Naive B cell (primary cell): ENCODE measurements at regions not wholly inside any gene's neighbourhood (a gene's known extent, or its start where the extent isn't known, plus 50 kb on each side); places are given as distances from the start of the nearest gene placed in this dataset.
"Not testable (repeated sequence)": the region's sequence is repeated elsewhere in the genome, so short reads cannot be mapped to it uniquely, and the experiment has no call there.

ENCODE experiments used
- ATAC-seq, 2 donors: fragments of 150-1000 bp; cut with Tn5 transposase; 2 replicates each; pipeline ENCODE4 v1.10.0; 2021; ENCODE audit warnings: low read depth in 2 of 2, mild to moderate bottlenecking in 2 of 2, moderate library complexity in 2 of 2
- DNase-seq: peaks from one replicate; pipeline ENCODE4 v3.0.0; 2022
- H3K27ac Mint-ChIP-seq, 6 donors: one replicate each; pipeline ENCODE4 v1.8.0; 2020 to 2022; ENCODE audit warnings: mild to moderate bottlenecking in 6 of 6, mixed read lengths in 6 of 6, moderate library complexity in 5 of 6, inconsistent platforms in 2 of 6
- H3K27me3 Mint-ChIP-seq, 3 donors: one replicate each; pipeline ENCODE4 v1.8.0; 2021 to 2022; ENCODE audit warnings: mixed read lengths in 3 of 3, mild to moderate bottlenecking in 1 of 3
- H3K36me3 Mint-ChIP-seq, 2 donors: one replicate each; pipeline ENCODE4 v1.8.0; 2020 to 2022; ENCODE audit warnings: mixed read lengths in 2 of 2, inconsistent platforms in 1 of 2, mild to moderate bottlenecking in 1 of 2
- H3K4me1 Mint-ChIP-seq, 3 donors: one replicate each; pipeline ENCODE4 v1.8.0; 2020 to 2022; ENCODE audit warnings: mixed read lengths in 3 of 3, inconsistent platforms in 1 of 3, mild to moderate bottlenecking in 1 of 3, moderate library complexity in 1 of 3
- H3K4me3 Mint-ChIP-seq, 8 donors: one replicate each; pipeline ENCODE4 v1.8.0; 2020 to 2022; ENCODE audit warnings: mild to moderate bottlenecking in 8 of 8, mixed read lengths in 8 of 8, moderate library complexity in 8 of 8, inconsistent platforms in 2 of 8
- H3K9me3 Mint-ChIP-seq, 7 donors: one replicate each; pipeline ENCODE4 v1.8.0; 2020 to 2022; ENCODE audit warnings: mixed read lengths in 7 of 7, mild to moderate bottlenecking in 5 of 7, inconsistent platforms in 2 of 7, moderate library complexity in 1 of 7

DNA sequence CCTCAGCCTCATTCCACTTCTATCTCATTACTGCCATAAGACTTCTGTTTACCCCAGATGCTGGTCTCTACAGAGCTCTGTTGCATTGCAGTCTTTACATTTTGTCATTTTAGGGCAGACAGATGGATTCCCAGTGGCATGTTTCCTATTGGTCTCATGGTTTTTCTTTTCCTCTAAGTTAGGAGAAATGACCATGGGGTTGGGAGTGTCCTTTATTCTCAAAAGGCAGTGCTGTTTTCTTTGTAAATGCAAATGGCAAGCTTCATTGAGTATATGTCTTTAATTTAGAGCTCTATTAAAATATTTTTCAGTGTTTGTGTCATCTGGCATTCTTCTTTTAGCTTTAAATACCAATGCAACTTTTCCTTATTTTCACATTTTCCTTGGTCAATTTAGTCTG is 57.0 kb downstream of the MSTN start:
- H3K27ac Mint-ChIP-seq = no peak overlapping the region
- H3K4me1 Mint-ChIP-seq = no peaks in the 10 kb centered on the region
- H3K27me3 Mint-ChIP-seq = no peaks in the 10 kb centered on the region

DNA sequence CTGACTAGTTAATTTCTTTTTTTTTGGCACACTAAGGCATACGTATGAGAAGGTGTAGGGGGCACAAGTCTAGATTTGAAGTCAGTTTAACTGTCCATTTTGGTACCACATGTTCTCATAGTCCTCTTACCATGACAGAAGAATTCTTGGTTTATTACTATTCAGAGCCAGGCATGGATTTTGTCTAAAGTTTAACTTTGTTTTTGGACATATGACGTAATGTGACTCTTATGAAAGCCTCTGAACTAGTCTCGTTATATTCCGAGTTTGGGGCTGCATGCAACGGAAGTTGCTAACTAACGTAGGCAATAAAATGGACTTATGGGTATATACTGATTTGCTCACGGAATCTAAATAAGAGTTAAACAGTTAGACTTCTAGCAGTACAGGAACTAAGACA is 62.9 kb downstream of the MSTN start:
- H3K9me3 Mint-ChIP-seq = peaks cover 4 to 71% (median 43%) of the 10 kb centered on the region in 7 donors

More for the DNA sequence above, 57.0 kb downstream of the MSTN start:
- peaks cover 0 to 8% of the 10 kb centered on the region in 2 donors for H3K36me3 Mint-ChIP-seq
- peaks cover 0 to 23% (median 4%) of the 10 kb centered on the region in 7 donors for H3K9me3 Mint-ChIP-seq
- no peak for DNase-seq
- no peak overlapping the region for H3K4me3 Mint-ChIP-seq
- ATAC-seq = no peak

GRCh38 chr2:189998665-189999064 is 63.9 kb downstream of the MSTN start:
- H3K27me3 Mint-ChIP-seq, DNase-seq, H3K4me1 Mint-ChIP-seq, ATAC-seq, H3K4me3 Mint-ChIP-seq, H3K27ac Mint-ChIP-seq: not testable (repeated sequence)
- peaks cover 17 to 34% of the 10 kb centered on the region in 2 donors for H3K36me3 Mint-ChIP-seq
- peaks cover 4 to 72% (median 46%) of the 10 kb centered on the region in 7 donors for H3K9me3 Mint-ChIP-seq

More for the DNA sequence above, 62.9 kb downstream of the MSTN start:
- H3K4me3 Mint-ChIP-seq = no peak overlapping the region
- H3K36me3 Mint-ChIP-seq = peaks cover 14 to 25% of the 10 kb centered on the region in 2 donors
- H3K27ac Mint-ChIP-seq = no peak overlapping the region
- H3K4me1 Mint-ChIP-seq = no peaks in the 10 kb centered on the region
- DNase-seq = no peak
- no peak for ATAC-seq
- H3K27me3 Mint-ChIP-seq = no peaks in the 10 kb centered on the region

DNA sequence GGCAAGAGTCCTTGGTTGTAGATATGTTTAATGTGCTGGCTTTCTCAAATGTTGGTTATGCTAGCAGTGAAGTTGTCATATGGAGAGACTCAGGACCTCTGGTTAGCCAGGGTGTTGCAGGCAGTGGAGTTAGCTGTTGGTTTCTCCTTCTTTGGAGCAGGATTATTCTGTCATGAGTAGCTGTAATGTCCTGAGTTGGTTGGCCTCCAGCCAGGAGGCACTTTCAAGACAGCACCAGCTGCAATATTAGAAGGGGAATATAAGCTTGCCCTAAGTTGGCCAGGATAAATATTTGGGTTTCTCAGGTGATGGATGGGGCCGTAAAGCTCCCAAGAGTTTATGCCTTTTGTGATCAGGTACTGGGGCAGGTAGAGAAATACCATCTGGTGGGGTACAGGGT is 65.5 kb downstream of the MSTN start:
- DNase-seq (no peak), ATAC-seq (no peak)
- H3K4me3 Mint-ChIP-seq = no peak overlapping the region
- peaks cover 0 to 2% (median 0%) of the 10 kb centered on the region in 3 donors for H3K4me1 Mint-ChIP-seq
- peaks cover 17 to 34% of the 10 kb centered on the region in 2 donors for H3K36me3 Mint-ChIP-seq
- H3K27ac Mint-ChIP-seq = no peak overlapping the region
- no peaks in the 10 kb centered on the region for H3K27me3 Mint-ChIP-seq
- peaks cover 4 to 76% (median 50%) of the 10 kb centered on the region in 7 donors for H3K9me3 Mint-ChIP-seq

- ATAC-seq = no peak
- no peak overlapping the region for H3K27ac Mint-ChIP-seq
- no peak overlapping the region for H3K4me3 Mint-ChIP-seq
- DNase-seq = no peak
- H3K27me3 Mint-ChIP-seq = no peaks in the 10 kb centered on the region
- H3K4me1 Mint-ChIP-seq = peaks cover 0 to 2% (median 0%) of the 10 kb centered on the region in 3 donors
- H3K36me3 Mint-ChIP-seq = peaks cover 10 to 34% of the 10 kb centered on the region in 2 donors
- H3K9me3 Mint-ChIP-seq = peaks cover 4 to 65% (median 46%) of the 10 kb centered on the region in 7 donors
These were observed 66.8 kb downstream of the MSTN start for GRCh38 chr2:189995679-189996078.

GRCh38 chr2:189982780-189983394 is 79.6 kb downstream of the MSTN start:
- Mint-ChIP-seq H3K27ac (no peak overlapping the region), H3K36me3 (peaks cover 0 to 32% of the 10 kb centered on the region in 2 donors), H3K27me3 (no peaks in the 10 kb centered on the region), H3K9me3 (peaks cover 9 to 85% (median 73%) of the 10 kb centered on the region in 7 donors), H3K4me3 (no peak overlapping the region), H3K4me1 (no peaks in the 10 kb centered on the region)
- ATAC-seq = no peak
- no peak for DNase-seq

GRCh38 chr2:189982087-189982486 is 80.4 kb downstream of the MSTN start:
- ATAC-seq (no peak), DNase-seq (no peak)
- Mint-ChIP-seq H3K36me3 (peaks cover 0 to 27% of the 10 kb centered on the region in 2 donors), H3K4me1 (no peaks in the 10 kb centered on the region), H3K9me3 (peaks cover 5 to 80% (median 69%) of the 10 kb centered on the region in 7 donors), H3K4me3 (no peak overlapping the region), H3K27ac (no peak overlapping the region), H3K27me3 (no peaks in the 10 kb centered on the region)

GRCh38 chr2:189976488-189976887 is 86.0 kb downstream of the MSTN start:
- H3K27me3 Mint-ChIP-seq, H3K4me1 Mint-ChIP-seq, H3K4me3 Mint-ChIP-seq, H3K27ac Mint-ChIP-seq, DNase-seq, ATAC-seq: not testable (repeated sequence)
- H3K9me3 Mint-ChIP-seq = peaks cover 0 to 46% (median 24%) of the 10 kb centered on the region in 7 donors
- H3K36me3 Mint-ChIP-seq = peaks cover 0 to 14% of the 10 kb centered on the region in 2 donors

DNA sequence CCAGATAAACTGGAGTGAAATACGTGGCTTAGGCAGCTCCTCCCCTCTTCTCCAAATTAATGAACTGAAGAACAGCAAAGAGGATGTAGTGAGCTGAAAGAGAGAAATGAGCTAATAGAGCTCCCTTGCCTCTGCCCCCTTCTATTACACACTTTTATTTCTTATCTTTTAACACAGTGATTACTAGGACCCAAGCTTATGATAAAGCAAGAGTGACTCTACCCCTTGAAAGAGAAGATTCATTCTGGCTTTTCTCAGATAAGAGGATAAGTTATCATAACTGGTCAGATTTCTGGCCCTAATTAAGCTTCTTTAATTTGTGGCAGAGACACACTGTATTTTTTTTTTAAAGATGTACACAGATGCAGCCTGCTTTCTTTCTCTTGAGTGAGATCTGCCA is 102.2 kb downstream of the MSTN start:
- Mint-ChIP-seq H3K4me1 (peaks cover 2 to 21% (median 13%) of the 10 kb centered on the region in 3 donors), H3K27ac (peak overlapping the region in 3 of 6 donors; percentile 35 to 76 (median 46)), H3K4me3 (no peak overlapping the region), H3K9me3 (peaks cover 0 to 10% (median 4%) of the 10 kb centered on the region in 7 donors), H3K36me3 (no peaks in the 10 kb centered on the region), H3K27me3 (no peaks in the 10 kb centered on the region)
- ATAC-seq = peak in 1 of 2 donors; percentile 28
- no peak for DNase-seq

DNA sequence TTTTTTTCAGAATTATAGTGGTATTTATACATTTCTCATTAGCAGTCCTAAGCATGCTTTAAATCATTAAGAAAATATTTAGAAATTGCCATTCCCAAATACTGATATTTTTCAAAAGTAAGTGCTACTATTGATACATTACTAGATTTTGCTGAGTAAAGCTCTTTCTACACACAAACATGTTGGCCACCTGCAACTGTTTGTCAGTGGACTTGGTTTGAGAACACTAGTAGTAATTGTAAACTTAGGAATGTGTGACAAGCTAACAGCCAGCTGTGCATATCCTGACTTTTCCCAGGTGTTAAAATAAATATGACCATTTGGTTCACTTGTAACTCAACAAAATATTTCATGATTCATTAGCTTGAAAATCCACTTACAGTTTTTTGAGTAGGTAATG is 103.1 kb downstream of the MSTN start:
- DNase-seq (no peak), ATAC-seq (no peak)
- Mint-ChIP-seq H3K36me3 (no peaks in the 10 kb centered on the region), H3K9me3 (peaks cover 0 to 7% (median 3%) of the 10 kb centered on the region in 7 donors), H3K4me3 (no peak overlapping the region), H3K27ac (no peak overlapping the region), H3K27me3 (no peaks in the 10 kb centered on the region), H3K4me1 (peaks cover 8 to 21% (median 17%) of the 10 kb centered on the region in 3 donors)

DNA sequence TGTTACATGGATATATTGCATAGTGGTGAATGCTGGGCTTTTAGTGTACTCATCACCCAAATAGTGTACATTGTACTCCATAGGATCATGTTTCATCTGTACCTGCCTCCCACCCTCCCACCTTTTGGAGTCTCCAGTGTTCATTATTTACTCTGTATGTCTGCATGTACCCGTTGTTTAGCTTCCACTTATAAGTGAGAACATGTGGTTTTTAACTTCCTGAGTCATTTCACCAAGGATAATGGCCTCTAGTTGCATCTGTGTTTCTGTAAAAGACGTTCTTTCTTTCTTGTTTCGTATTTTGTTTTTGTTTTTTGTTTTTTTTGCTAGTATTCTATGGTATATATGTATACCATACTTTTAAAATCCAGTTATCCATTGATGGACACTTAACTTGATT is 107.5 kb downstream of the MSTN start:
- no peak for ATAC-seq
- H3K4me1 Mint-ChIP-seq = peaks cover 28 to 44% (median 34%) of the 10 kb centered on the region in 3 donors
- DNase-seq = no peak
- peak overlapping the region in 2 of 8 donors; percentile 37 to 63 for H3K4me3 Mint-ChIP-seq
- H3K27ac Mint-ChIP-seq = peak overlapping the region in 2 of 6 donors; percentile 29 to 54
- peaks cover 0 to 5% (median 0%) of the 10 kb centered on the region in 7 donors for H3K9me3 Mint-ChIP-seq
- no peaks in the 10 kb centered on the region for H3K36me3 Mint-ChIP-seq
- no peaks in the 10 kb centered on the region for H3K27me3 Mint-ChIP-seq

- ATAC-seq (peak; percentile 91 to 94), DNase-seq (peak; percentile 41)
- Mint-ChIP-seq H3K4me3 (peak overlapping the region; percentile 20 to 84 (median 64)), H3K4me1 (peaks cover 28 to 44% (median 34%) of the 10 kb centered on the region in 3 donors), H3K36me3 (no peaks in the 10 kb centered on the region), H3K27ac (peak overlapping the region; percentile 60 to 92 (median 78)), H3K9me3 (peaks cover 0 to 7% (median 0%) of the 10 kb centered on the region in 7 donors), H3K27me3 (no peaks in the 10 kb centered on the region)
These were observed 109.9 kb downstream of the MSTN start for GRCh38 chr2:189952536-189953109.

DNA sequence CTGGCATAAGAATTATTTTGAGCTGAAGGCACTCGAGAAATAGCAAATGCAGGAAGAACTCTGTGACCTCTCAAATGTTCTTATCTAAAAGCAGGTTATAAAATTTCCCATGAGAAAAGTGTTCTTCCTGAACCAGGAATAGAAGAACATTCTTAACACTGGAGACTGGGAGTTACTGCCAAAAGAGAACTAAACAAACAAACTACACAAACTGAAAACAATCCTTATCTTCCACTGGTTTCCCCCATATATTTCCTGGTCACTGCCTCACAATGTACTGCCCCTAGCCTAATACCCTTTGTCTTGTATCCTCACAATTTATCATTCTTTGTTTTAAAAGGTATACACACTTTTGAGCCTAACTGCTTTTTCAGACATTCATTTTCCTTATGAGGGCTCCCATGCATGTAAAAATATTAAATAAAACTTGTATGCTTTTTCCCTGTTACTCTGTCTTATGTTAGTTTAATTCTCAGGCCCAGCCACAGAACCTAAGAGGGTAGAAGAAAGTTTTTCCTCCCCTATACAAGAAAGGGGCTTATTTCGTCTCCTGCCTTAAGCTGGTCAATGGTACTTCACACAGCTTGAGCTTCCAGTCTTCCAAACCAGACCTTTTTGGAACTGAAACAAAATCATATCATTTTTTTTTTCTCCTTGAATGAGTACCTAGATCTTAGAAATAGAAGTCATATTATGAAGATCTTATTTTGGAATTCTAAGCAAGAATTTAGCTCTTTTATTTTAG is 110.6 kb downstream of the MSTN start:
- peak overlapping the region; percentile 20 to 84 (median 64) for H3K4me3 Mint-ChIP-seq
- peaks cover 0 to 7% (median 0%) of the 10 kb centered on the region in 7 donors for H3K9me3 Mint-ChIP-seq
- peak in 1 of 2 donors; percentile 15 for ATAC-seq
- H3K36me3 Mint-ChIP-seq = no peaks in the 10 kb centered on the region
- no peak for DNase-seq
- H3K4me1 Mint-ChIP-seq = peaks cover 28 to 46% (median 34%) of the 10 kb centered on the region in 3 donors
- peak overlapping the region; percentile 60 to 92 (median 78) for H3K27ac Mint-ChIP-seq
- no peaks in the 10 kb centered on the region for H3K27me3 Mint-ChIP-seq
